ENCODE measurements at regions not wholly inside any gene's neighbourhood (a gene's known extent, or its start where the extent isn't known, plus 50 kb on each side); places are given as distances from the start of the nearest gene placed in this dataset.

- Histone ChIP-seq H3K27me3 (ENCODE audit: control insufficient read depth, insufficient read depth, low read length, poor library complexity, severe bottlenecking) (no peaks in the 10 kb centered on the region), H3K4me1 (ENCODE audit: control insufficient read depth, insufficient read depth, low read length) (no peaks in the 10 kb centered on the region), H3K36me3 (ENCODE audit: control insufficient read depth, insufficient read depth, low read length) (no peaks in the 10 kb centered on the region), H3K27ac (ENCODE audit: insufficient read depth, low read depth, low read length, poor library complexity, severe bottlenecking) (no peak overlapping the region), H3K4me3 (ENCODE audit: insufficient read depth, low read depth, low read length) (no peak overlapping the region), H3K9me3 (ENCODE audit: control insufficient read depth, low read length) (peaks cover 6% of the 10 kb centered on the region)
- WGBS, 2 experiments: 79 to 88% methylated on average over 1 of the region's 1 CpG
These were observed 489.3 kb downstream of the PIK3C3 start for GRCh38 chr18:42444349-42444748.

- WGBS, 2 experiments: 85 to 97% methylated on average over 2 of the region's 2 CpGs
These were observed 490.3 kb downstream of the PIK3C3 start for GRCh38 chr18:42445359-42445758.

GRCh38 chr18:42446195-42446594, 491.2 kb downstream of the PIK3C3 start:
- Histone ChIP-seq H3K9me3 (ENCODE audit: control insufficient read depth, low read length) (peaks cover 6% of the 10 kb centered on the region), H3K27ac (ENCODE audit: insufficient read depth, low read depth, low read length, poor library complexity, severe bottlenecking) (no peak overlapping the region), H3K4me1 (ENCODE audit: control insufficient read depth, insufficient read depth, low read length) (no peaks in the 10 kb centered on the region), H3K4me3 (ENCODE audit: insufficient read depth, low read depth, low read length) (no peak overlapping the region), H3K27me3 (ENCODE audit: control insufficient read depth, insufficient read depth, low read length, poor library complexity, severe bottlenecking) (no peaks in the 10 kb centered on the region), H3K36me3 (ENCODE audit: control insufficient read depth, insufficient read depth, low read length) (no peaks in the 10 kb centered on the region)

More at GRCh38 chr18:42445359-42445758, 490.3 kb downstream of the PIK3C3 start:
- no peaks in the 10 kb centered on the region for H3K36me3 ChIP-seq (ENCODE audit: control insufficient read depth, insufficient read depth, low read length)
- no peaks in the 10 kb centered on the region for H3K4me1 ChIP-seq (ENCODE audit: control insufficient read depth, insufficient read depth, low read length)
- H3K27ac ChIP-seq (ENCODE audit: insufficient read depth, low read depth, low read length, poor library complexity, severe bottlenecking): no peak overlapping the region
- no peaks in the 10 kb centered on the region for H3K27me3 ChIP-seq (ENCODE audit: control insufficient read depth, insufficient read depth, low read length, poor library complexity, severe bottlenecking)
- H3K4me3 ChIP-seq (ENCODE audit: insufficient read depth, low read depth, low read length): no peak overlapping the region
- peaks cover 6% of the 10 kb centered on the region for H3K9me3 ChIP-seq (ENCODE audit: control insufficient read depth, low read length)

GRCh38 chr18:42447688-42448087, 492.7 kb downstream of the PIK3C3 start:
- Histone ChIP-seq H3K27ac (ENCODE audit: insufficient read depth, low read depth, low read length, poor library complexity, severe bottlenecking) (no peak overlapping the region), H3K4me3 (ENCODE audit: insufficient read depth, low read depth, low read length) (no peak overlapping the region)
- 93 to 96% methylated on average over 1 of the region's 1 CpG for WGBS, 2 experiments

GRCh38 chr18:42458226-42458625, 503.2 kb downstream of the PIK3C3 start:
- H3K27ac ChIP-seq (ENCODE audit: insufficient read depth, low read depth, low read length, poor library complexity, severe bottlenecking): peak overlapping the region; percentile 16
- H3K9me3 ChIP-seq (ENCODE audit: control insufficient read depth, low read length): no peaks in the 10 kb centered on the region
- peaks cover 3% of the 10 kb centered on the region for H3K4me1 ChIP-seq (ENCODE audit: control insufficient read depth, insufficient read depth, low read length)
- H3K36me3 ChIP-seq (ENCODE audit: control insufficient read depth, insufficient read depth, low read length): no peaks in the 10 kb centered on the region
- 67 to 79% methylated on average over 1 of the region's 2 CpGs for WGBS, 2 experiments
- H3K4me3 ChIP-seq (ENCODE audit: insufficient read depth, low read depth, low read length): no peak overlapping the region
- H3K27me3 ChIP-seq (ENCODE audit: control insufficient read depth, insufficient read depth, low read length, poor library complexity, severe bottlenecking): no peaks in the 10 kb centered on the region

More at GRCh38 chr18:42447688-42448087, 492.7 kb downstream of the PIK3C3 start:
- Histone ChIP-seq H3K4me1 (ENCODE audit: control insufficient read depth, insufficient read depth, low read length) (no peaks in the 10 kb centered on the region), H3K27me3 (ENCODE audit: control insufficient read depth, insufficient read depth, low read length, poor library complexity, severe bottlenecking) (no peaks in the 10 kb centered on the region), H3K9me3 (ENCODE audit: control insufficient read depth, low read length) (peaks cover 6% of the 10 kb centered on the region), H3K36me3 (ENCODE audit: control insufficient read depth, insufficient read depth, low read length) (no peaks in the 10 kb centered on the region)

- Histone ChIP-seq H3K4me1 (ENCODE audit: control insufficient read depth, insufficient read depth, low read length) (peaks cover 3% of the 10 kb centered on the region), H3K9me3 (ENCODE audit: control insufficient read depth, low read length) (no peaks in the 10 kb centered on the region), H3K27ac (ENCODE audit: insufficient read depth, low read depth, low read length, poor library complexity, severe bottlenecking) (no peak overlapping the region), H3K36me3 (ENCODE audit: control insufficient read depth, insufficient read depth, low read length) (no peaks in the 10 kb centered on the region), H3K27me3 (ENCODE audit: control insufficient read depth, insufficient read depth, low read length, poor library complexity, severe bottlenecking) (no peaks in the 10 kb centered on the region), H3K4me3 (ENCODE audit: insufficient read depth, low read depth, low read length) (no peak overlapping the region)
- 83 to 90% methylated on average over 2 of the region's 2 CpGs for WGBS, 2 experiments
These were observed 504.8 kb downstream of the PIK3C3 start for GRCh38 chr18:42459873-42460272.

- no peaks in the 10 kb centered on the region for H3K27me3 ChIP-seq (ENCODE audit: control insufficient read depth, insufficient read depth, low read length, poor library complexity, severe bottlenecking)
- H3K36me3 ChIP-seq (ENCODE audit: control insufficient read depth, insufficient read depth, low read length): no peaks in the 10 kb centered on the region
- WGBS, 2 experiments: 91% methylated on average over 1 of the region's 1 CpG; no CpG with 5 or more reads in 1 of the 2 experiments
- no peak overlapping the region for H3K4me3 ChIP-seq (ENCODE audit: insufficient read depth, low read depth, low read length)
- H3K27ac ChIP-seq (ENCODE audit: insufficient read depth, low read depth, low read length, poor library complexity, severe bottlenecking): no peak overlapping the region
- H3K4me1 ChIP-seq (ENCODE audit: control insufficient read depth, insufficient read depth, low read length): no peaks in the 10 kb centered on the region
- H3K9me3 ChIP-seq (ENCODE audit: control insufficient read depth, low read length): no peaks in the 10 kb centered on the region
These were observed 516.9 kb downstream of the PIK3C3 start for GRCh38 chr18:42471885-42472284.

- 93 to 96% methylated on average over 6 of the region's 6 CpGs for WGBS, 2 experiments
These were observed 518.6 kb downstream of the PIK3C3 start for GRCh38 chr18:42473611-42474010.

GRCh38 chr18:42474577-42474976, 519.5 kb downstream of the PIK3C3 start:
- no peaks in the 10 kb centered on the region for H3K9me3 ChIP-seq (ENCODE audit: control insufficient read depth, low read length)
- no peak overlapping the region for H3K4me3 ChIP-seq (ENCODE audit: insufficient read depth, low read depth, low read length)
- no peaks in the 10 kb centered on the region for H3K27me3 ChIP-seq (ENCODE audit: control insufficient read depth, insufficient read depth, low read length, poor library complexity, severe bottlenecking)
- H3K27ac ChIP-seq (ENCODE audit: insufficient read depth, low read depth, low read length, poor library complexity, severe bottlenecking): no peak overlapping the region
- no peaks in the 10 kb centered on the region for H3K4me1 ChIP-seq (ENCODE audit: control insufficient read depth, insufficient read depth, low read length)
- no peaks in the 10 kb centered on the region for H3K36me3 ChIP-seq (ENCODE audit: control insufficient read depth, insufficient read depth, low read length)

More at GRCh38 chr18:42473611-42474010, 518.6 kb downstream of the PIK3C3 start:
- H3K27me3 ChIP-seq (ENCODE audit: control insufficient read depth, insufficient read depth, low read length, poor library complexity, severe bottlenecking): no peaks in the 10 kb centered on the region
- H3K4me1 ChIP-seq (ENCODE audit: control insufficient read depth, insufficient read depth, low read length): no peaks in the 10 kb centered on the region
- H3K4me3 ChIP-seq (ENCODE audit: insufficient read depth, low read depth, low read length): no peak overlapping the region
- no peaks in the 10 kb centered on the region for H3K9me3 ChIP-seq (ENCODE audit: control insufficient read depth, low read length)
- H3K36me3 ChIP-seq (ENCODE audit: control insufficient read depth, insufficient read depth, low read length): no peaks in the 10 kb centered on the region
- no peak overlapping the region for H3K27ac ChIP-seq (ENCODE audit: insufficient read depth, low read depth, low read length, poor library complexity, severe bottlenecking)

GRCh38 chr18:42475157-42475556, 520.1 kb downstream of the PIK3C3 start:
- Histone ChIP-seq H3K4me3 (ENCODE audit: insufficient read depth, low read depth, low read length) (no peak overlapping the region), H3K9me3 (ENCODE audit: control insufficient read depth, low read length) (no peaks in the 10 kb centered on the region), H3K27me3 (ENCODE audit: control insufficient read depth, insufficient read depth, low read length, poor library complexity, severe bottlenecking) (no peaks in the 10 kb centered on the region), H3K27ac (ENCODE audit: insufficient read depth, low read depth, low read length, poor library complexity, severe bottlenecking) (no peak overlapping the region), H3K4me1 (ENCODE audit: control insufficient read depth, insufficient read depth, low read length) (no peaks in the 10 kb centered on the region), H3K36me3 (ENCODE audit: control insufficient read depth, insufficient read depth, low read length) (no peaks in the 10 kb centered on the region)
- WGBS, 2 experiments: 75 to 95% methylated on average over 1 of the region's 1 CpG

GRCh38 chr18:42477267-42477666, 522.2 kb downstream of the PIK3C3 start:
- no peaks in the 10 kb centered on the region for H3K36me3 ChIP-seq (ENCODE audit: control insufficient read depth, insufficient read depth, low read length)
- H3K4me3 ChIP-seq (ENCODE audit: insufficient read depth, low read depth, low read length): no peak overlapping the region
- no peaks in the 10 kb centered on the region for H3K27me3 ChIP-seq (ENCODE audit: control insufficient read depth, insufficient read depth, low read length, poor library complexity, severe bottlenecking)
- no peaks in the 10 kb centered on the region for H3K4me1 ChIP-seq (ENCODE audit: control insufficient read depth, insufficient read depth, low read length)
- H3K27ac ChIP-seq (ENCODE audit: insufficient read depth, low read depth, low read length, poor library complexity, severe bottlenecking): no peak overlapping the region
- no peaks in the 10 kb centered on the region for H3K9me3 ChIP-seq (ENCODE audit: control insufficient read depth, low read length)
